ENCODE measurements at regions not wholly inside any gene's neighbourhood (a gene's known extent, or its start where the extent isn't known, plus 50 kb on each side); places are given as distances from the start of the nearest gene placed in this dataset.
A peak's percentile ranks its signal among the peaks of the same experiment; 100 is the strongest.

DNA sequence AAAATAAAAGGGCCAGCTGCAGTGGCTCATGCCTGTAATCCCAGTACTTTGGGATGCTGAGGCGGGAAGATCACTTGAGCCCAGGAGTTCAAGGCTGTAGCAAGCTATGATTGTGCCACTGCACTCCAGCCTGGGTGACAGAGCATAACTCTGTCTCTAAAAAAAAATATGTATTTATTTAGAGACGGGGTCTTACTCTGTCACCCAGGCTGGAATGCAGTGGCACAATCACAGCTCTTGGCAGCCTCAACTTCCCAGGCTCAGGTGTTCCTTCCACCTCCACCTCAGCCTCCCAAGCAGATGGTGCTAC is 179.3 kb upstream of the ATF7IP start:
- ATAC-seq = no peak
- Mint-ChIP-seq H3K27ac (no peak overlapping the region), H3K4me1 (peaks cover 11% of the 10 kb centered on the region), H3K4me3 (no peak overlapping the region), H3K36me3 (no peaks in the 10 kb centered on the region), H3K9me3 (peaks cover 6% of the 10 kb centered on the region), H3K27me3 (ENCODE audit: low read depth) (no peaks in the 10 kb centered on the region; the same call in 1 of the 2 replicates)
- no peak for TF ChIP-seq ZNF512 (CRISPR knock-in tag; IDR thresholded peaks at IDR 0.05; ENCODE audit: borderline replicate concordance)
- TF ChIP-seq, protein P1, sequence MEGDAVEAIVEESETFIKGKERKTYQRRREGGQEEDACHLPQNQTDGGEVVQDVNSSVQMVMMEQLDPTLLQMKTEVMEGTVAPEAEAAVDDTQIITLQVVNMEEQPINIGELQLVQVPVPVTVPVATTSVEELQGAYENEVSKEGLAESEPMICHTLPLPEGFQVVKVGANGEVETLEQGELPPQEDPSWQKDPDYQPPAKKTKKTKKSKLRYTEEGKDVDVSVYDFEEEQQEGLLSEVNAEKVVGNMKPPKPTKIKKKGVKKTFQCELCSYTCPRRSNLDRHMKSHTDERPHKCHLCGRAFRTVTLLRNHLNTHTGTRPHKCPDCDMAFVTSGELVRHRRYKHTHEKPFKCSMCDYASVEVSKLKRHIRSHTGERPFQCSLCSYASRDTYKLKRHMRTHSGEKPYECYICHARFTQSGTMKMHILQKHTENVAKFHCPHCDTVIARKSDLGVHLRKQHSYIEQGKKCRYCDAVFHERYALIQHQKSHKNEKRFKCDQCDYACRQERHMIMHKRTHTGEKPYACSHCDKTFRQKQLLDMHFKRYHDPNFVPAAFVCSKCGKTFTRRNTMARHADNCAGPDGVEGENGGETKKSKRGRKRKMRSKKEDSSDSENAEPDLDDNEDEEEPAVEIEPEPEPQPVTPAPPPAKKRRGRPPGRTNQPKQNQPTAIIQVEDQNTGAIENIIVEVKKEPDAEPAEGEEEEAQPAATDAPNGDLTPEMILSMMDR (IDR thresholded peaks at IDR 0.05) = peak; percentile 11; the same call in 1 of the 2 replicates
- ChIA-PET CTCF (interaction anchor here (0.5 to 2.0 kb wide), 21 partner anchors 8 to 930 kb away, joined by 3 to 14 read pairs (median 4); partner anchors contain the start of gene ATF7IP), POLR2A (interaction anchor here (1.2 kb wide), 1 partner anchor 75 kb away, joined by 3 read pairs; no protein-coding TSS in a partner anchor)
- no peak for DNase-seq (ENCODE audit: low spot score)

DNA sequence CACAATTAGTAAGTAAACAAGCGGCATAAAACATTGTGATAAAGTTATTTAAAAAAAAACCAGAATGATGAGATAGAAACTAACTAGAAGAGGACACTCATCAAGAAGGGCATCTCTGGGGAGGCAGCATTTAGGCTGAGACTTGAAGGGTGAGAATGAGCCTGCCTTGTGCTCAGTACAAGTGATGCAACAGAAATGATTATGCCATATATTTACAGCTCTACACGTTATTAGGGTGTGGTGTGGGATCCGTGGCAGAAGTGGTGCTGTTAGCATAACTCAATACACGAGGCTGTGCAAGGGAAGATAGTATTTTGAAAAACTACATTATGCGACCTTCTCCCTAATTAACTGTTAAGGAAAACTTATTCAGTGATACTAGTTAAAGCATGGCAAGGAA is 178.5 kb upstream of the ATF7IP start:
- no peak overlapping the region for H3K27ac Mint-ChIP-seq
- peaks cover 11% of the 10 kb centered on the region for H3K4me1 Mint-ChIP-seq
- H3K27me3 Mint-ChIP-seq (ENCODE audit: low read depth) = no peaks in the 10 kb centered on the region; the same call in 1 of the 2 replicates
- TF ChIP-seq ATF1 (CRISPR knock-in tag; IDR thresholded peaks at IDR 0.05) = no peak
- no peak for TF ChIP-seq ZNF263 (CRISPR knock-in tag; IDR thresholded peaks at IDR 0.05; ENCODE audit: low read depth)
- TF ChIP-seq FOXP4 (CRISPR knock-in tag; IDR thresholded peaks at IDR 0.05) = no peak
- no peak for TF ChIP-seq ETV6 (CRISPR knock-in tag; IDR thresholded peaks at IDR 0.05)
- TF ChIP-seq ESRRA (CRISPR knock-in tag; IDR thresholded peaks at IDR 0.05; ENCODE audit: borderline replicate concordance) = no peak
- TF ChIP-seq, protein P2, sequence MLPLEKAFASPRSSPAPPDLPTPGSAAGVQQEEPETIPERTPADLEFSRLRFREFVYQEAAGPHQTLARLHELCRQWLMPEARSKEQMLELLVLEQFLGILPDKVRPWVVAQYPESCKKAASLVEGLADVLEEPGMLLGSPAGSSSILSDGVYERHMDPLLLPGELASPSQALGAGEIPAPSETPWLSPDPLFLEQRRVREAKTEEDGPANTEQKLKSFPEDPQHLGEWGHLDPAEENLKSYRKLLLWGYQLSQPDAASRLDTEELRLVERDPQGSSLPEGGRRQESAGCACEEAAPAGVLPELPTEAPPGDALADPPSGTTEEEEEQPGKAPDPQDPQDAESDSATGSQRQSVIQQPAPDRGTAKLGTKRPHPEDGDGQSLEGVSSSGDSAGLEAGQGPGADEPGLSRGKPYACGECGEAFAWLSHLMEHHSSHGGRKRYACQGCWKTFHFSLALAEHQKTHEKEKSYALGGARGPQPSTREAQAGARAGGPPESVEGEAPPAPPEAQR (CRISPR knock-in tag; IDR thresholded peaks at IDR 0.05) = no peak
- TF ChIP-seq ZNF396 (CRISPR knock-in tag; IDR thresholded peaks at IDR 0.05; ENCODE audit: borderline replicate concordance) = no peak
- TF ChIP-seq JUN (CRISPR knock-in tag; IDR thresholded peaks at IDR 0.05) = no peak
- no peak for TF ChIP-seq MYBL2 (CRISPR knock-in tag; IDR thresholded peaks at IDR 0.05)
- TF ChIP-seq ATF3 (CRISPR knock-in tag; conservative IDR thresholded peaks at IDR 0.05) = no peak
- TF ChIP-seq NFYB (CRISPR knock-in tag; conservative IDR thresholded peaks at IDR 0.05; ENCODE audit: low read depth) = no peak
- TF ChIP-seq, protein P1 (IDR thresholded peaks at IDR 0.05) = no peak
- no peak for TF ChIP-seq HMGA2 (CRISPR knock-in tag; IDR thresholded peaks at IDR 0.05)
- TF ChIP-seq, protein P3, sequence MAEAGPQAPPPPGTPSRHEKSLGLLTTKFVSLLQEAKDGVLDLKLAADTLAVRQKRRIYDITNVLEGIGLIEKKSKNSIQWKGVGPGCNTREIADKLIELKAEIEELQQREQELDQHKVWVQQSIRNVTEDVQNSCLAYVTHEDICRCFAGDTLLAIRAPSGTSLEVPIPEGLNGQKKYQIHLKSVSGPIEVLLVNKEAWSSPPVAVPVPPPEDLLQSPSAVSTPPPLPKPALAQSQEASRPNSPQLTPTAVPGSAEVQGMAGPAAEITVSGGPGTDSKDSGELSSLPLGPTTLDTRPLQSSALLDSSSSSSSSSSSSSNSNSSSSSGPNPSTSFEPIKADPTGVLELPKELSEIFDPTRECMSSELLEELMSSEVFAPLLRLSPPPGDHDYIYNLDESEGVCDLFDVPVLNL (CRISPR knock-in tag; IDR thresholded peaks at IDR 0.05; ENCODE audit: borderline replicate concordance, low read depth) = no peak
- no peak for TF ChIP-seq ATF6 (CRISPR knock-in tag; IDR thresholded peaks at IDR 0.05)
- no peak for TF ChIP-seq CBFB (CRISPR knock-in tag; IDR thresholded peaks at IDR 0.05; ENCODE audit: low read depth)
- H3K4me3 Mint-ChIP-seq = no peak overlapping the region
- ATAC-seq = no peak
- DNase-seq (ENCODE audit: low spot score) = no peak
- H3K36me3 Mint-ChIP-seq = no peaks in the 10 kb centered on the region
- POLR2A ChIA-PET = no interaction called here
- CTCF ChIA-PET = interaction anchor here (1.4 kb wide), 1 partner anchor 931 kb away, joined by 6 read pairs; no protein-coding TSS in a partner anchor
- no peaks in the 10 kb centered on the region for H3K9me3 Mint-ChIP-seq
